GM12874 (cell line): ENCODE measurements at regions not wholly inside any gene's neighbourhood (a gene's known extent, or its start where the extent isn't known, plus 50 kb on each side); places are given as distances from the start of the nearest gene placed in this dataset.

Experiments
- CTCF ChIP-seq: IDR thresholded peaks from 2 replicates; pipeline ENCODE4 v1.5.1; 2011; ENCODE audit warnings: low read depth, mild to moderate bottlenecking, control low read depth, low read length, moderate library complexity; ENCODE audit not compliant: insufficient read depth

GRCh38 chr16:48003206-48003907 lies 152.4 kb downstream of the ABCC12 start:
- TF ChIP-seq CTCF: no peak

GRCh38 chr16:48001324-48001895 lies 154.4 kb downstream of the ABCC12 start:
- TF ChIP-seq CTCF: no peak

DNA sequence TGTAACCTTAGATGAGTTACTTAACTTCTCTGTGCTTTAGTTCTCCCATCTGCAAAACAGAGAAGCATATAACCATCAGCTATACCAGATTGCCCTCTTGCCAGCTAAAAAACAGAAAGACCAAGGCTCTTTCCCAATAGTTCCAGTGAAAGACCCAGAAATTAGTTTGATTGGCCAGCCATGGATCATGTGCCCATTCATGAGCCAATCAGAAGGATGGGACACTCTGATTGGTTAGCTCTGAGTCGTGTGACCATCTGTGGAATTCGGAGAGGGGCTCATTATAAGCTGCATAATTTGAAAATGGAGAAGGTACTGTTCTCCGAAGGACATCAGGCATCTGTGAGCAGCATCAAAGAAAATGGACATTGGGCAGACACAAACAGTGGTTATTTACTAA lies 155.2 kb downstream of the ABCC12 start:
- no peak for TF ChIP-seq CTCF

- TF ChIP-seq CTCF: no peak
Measured at GRCh38 chr16:47999595-47999994, 156.2 kb downstream of the ABCC12 start.

DNA sequence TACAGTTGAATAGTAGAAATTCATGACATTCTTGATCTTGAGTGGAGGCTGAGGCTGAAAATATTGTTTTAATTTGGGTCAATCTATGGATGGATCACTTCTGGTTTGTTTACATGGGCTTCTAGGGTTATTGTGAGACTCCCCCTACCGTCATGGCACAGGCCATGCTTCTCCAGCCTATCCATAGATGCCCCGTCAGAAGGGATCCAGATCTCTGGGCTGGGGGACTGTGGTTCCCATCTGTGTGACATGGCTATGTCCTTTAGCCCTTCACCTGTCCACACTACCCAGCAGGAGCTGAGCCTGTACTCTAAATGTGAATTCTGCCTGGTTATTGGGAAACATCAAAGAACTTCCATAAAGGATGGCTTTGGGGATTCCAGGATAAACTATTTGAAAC lies 160.4 kb downstream of the ABCC12 start:
- no peak for TF ChIP-seq CTCF

- TF ChIP-seq CTCF: no peak
Measured at GRCh38 chr16:47991491-47991890, 164.3 kb downstream of the ABCC12 start.

- TF ChIP-seq CTCF: no peak
Measured at GRCh38 chr16:47990676-47991075, 165.1 kb downstream of the ABCC12 start.
